Trophoblast cell (in vitro differentiated cells and primary cell): ENCODE measurements at regions not wholly inside any gene's neighbourhood (a gene's known extent, or its start where the extent isn't known, plus 50 kb on each side); places are given as distances from the start of the nearest gene placed in this dataset.

Experiments used
- DNase-seq, 2 donors: peaks; one replicate each; pipeline ENCODE4 v3.0.0-alpha.2; 2016
- H2AFZ ChIP-seq: 2 replicates; pipeline ENCODE4 v1.6.1; 2013; ENCODE audit warnings: low read length, moderate library complexity, mild to moderate bottlenecking; ENCODE audit not compliant: insufficient read depth, poor library complexity
- H2AK5ac ChIP-seq: 2 replicates; pipeline ENCODE4 v1.6.1; 2013; ENCODE audit warnings: mild to moderate bottlenecking, low read length
- H2BK120ac ChIP-seq: 2 replicates; pipeline ENCODE4 v1.6.1; 2013; ENCODE audit warnings: low read length, mild to moderate bottlenecking, moderate library complexity; ENCODE audit not compliant: insufficient read depth, poor library complexity
- H2BK12ac ChIP-seq: 2 replicates; pipeline ENCODE4 v1.6.1; 2013; ENCODE audit warnings: mild to moderate bottlenecking, low read length, moderate library complexity
- H2BK5ac ChIP-seq: 2 replicates; pipeline ENCODE4 v1.6.1; 2013; ENCODE audit warnings: low read length, low read depth, moderate library complexity, mild to moderate bottlenecking; ENCODE audit not compliant: poor library complexity
- H3K14ac ChIP-seq: 2 replicates; pipeline ENCODE4 v1.6.1; 2013; ENCODE audit warnings: mild to moderate bottlenecking, low read length
- H3K18ac ChIP-seq: 2 replicates; pipeline ENCODE4 v1.6.1; 2013; ENCODE audit warnings: mild to moderate bottlenecking, low read length
- H3K23ac ChIP-seq: 2 replicates; pipeline ENCODE4 v1.6.1; 2013; ENCODE audit warnings: low read length
- H3K27ac ChIP-seq: 2 replicates; pipeline ENCODE4 v1.5.1; 2013; ENCODE audit warnings: low read depth, mild to moderate bottlenecking, inconsistent platforms, low read length, moderate library complexity
- H3K27me3 ChIP-seq: 2 replicates; pipeline ENCODE4 v1.6.1; 2013; ENCODE audit warnings: inconsistent platforms, mild to moderate bottlenecking, low read length, moderate library complexity; ENCODE audit not compliant: insufficient read depth
- H3K36me3 ChIP-seq, 2 experiments: 1 replicate in 1 of 2; 2 replicates in 1 of 2; pipeline ENCODE4 v1.6.1; 2013; ENCODE audit warnings: low read length in 2 of 2, mild to moderate bottlenecking in 2 of 2, moderate library complexity in 1 of 2; ENCODE audit not compliant: insufficient read depth in 2 of 2, control insufficient read depth in 1 of 2
- H3K4ac ChIP-seq: 2 replicates; pipeline ENCODE4 v1.6.1; 2013; ENCODE audit warnings: low read depth, mild to moderate bottlenecking, low read length, moderate library complexity
- H3K4me1 ChIP-seq, 2 experiments: 1 replicate in 1 of 2; 2 replicates in 1 of 2; pipeline ENCODE4 v1.6.1; 2013; ENCODE audit warnings: low read length in 2 of 2, mild to moderate bottlenecking in 2 of 2, moderate library complexity in 1 of 2; ENCODE audit not compliant: insufficient read depth in 2 of 2, control insufficient read depth in 1 of 2
- H3K4me2 ChIP-seq: 2 replicates; pipeline ENCODE4 v1.6.1; 2013; ENCODE audit warnings: inconsistent platforms, mild to moderate bottlenecking, low read length, moderate library complexity
- H3K4me3 ChIP-seq: 2 replicates; pipeline ENCODE4 v1.5.1; 2013; ENCODE audit warnings: mild to moderate bottlenecking, low read depth, low read length, inconsistent platforms
- H3K79me1 ChIP-seq: one replicate; pipeline ENCODE4 v1.6.1; 2013; ENCODE audit warnings: low read length
- H3K79me2 ChIP-seq: 2 replicates; pipeline ENCODE4 v1.6.1; 2013; ENCODE audit warnings: low read length, mild to moderate bottlenecking; ENCODE audit not compliant: control insufficient read depth, insufficient read depth, poor library complexity
- H3K9ac ChIP-seq: 2 replicates; pipeline ENCODE4 v1.6.1; 2013; ENCODE audit warnings: mild to moderate bottlenecking, low read length
- H3K9me3 ChIP-seq: 2 replicates; pipeline ENCODE4 v1.6.1; 2013; ENCODE audit warnings: low read depth, mild to moderate bottlenecking, control low read depth, inconsistent platforms, low read length; ENCODE audit not compliant: insufficient read depth
- H4K12ac ChIP-seq: 2 replicates; pipeline ENCODE4 v1.6.1; 2013; ENCODE audit warnings: low read depth, mild to moderate bottlenecking, low read length, moderate library complexity
- H4K8ac ChIP-seq: 2 replicates; pipeline ENCODE4 v1.6.1; 2013; ENCODE audit warnings: low read depth, mild to moderate bottlenecking, low read length, moderate library complexity
- H4K91ac ChIP-seq: one replicate; pipeline ENCODE4 v1.6.1; 2013; ENCODE audit warnings: low read depth, mild to moderate bottlenecking, low read length, moderate library complexity
- WGBS: extraction: QIAGEN DNeasy Blood & Tissue Kit; methylation state at CpG from one replicate; pipeline ENCODE4 v1.1.7; 2013; ENCODE audit warnings: missing lambda C conversion rate; ENCODE audit not compliant: insufficient read length, insufficient coverage; ENCODE audit errors: extremely low coverage; 5-methylcytosine and 5-hydroxymethylcytosine counted together

GRCh38 chr13:106078191-106078590, 457.3 kb downstream of the EFNB2 start:
- WGBS: no CpG with 5 or more reads among the region's 1 CpG
- no peak overlapping the region for H2BK5ac ChIP-seq
- no peak overlapping the region for H2BK120ac ChIP-seq
- no peaks in the 10 kb centered on the region for H3K27me3 ChIP-seq
- no peak overlapping the region for H2BK12ac ChIP-seq
- H3K36me3 ChIP-seq: no peaks in the 10 kb centered on the region
- no peak overlapping the region for H3K23ac ChIP-seq
- DNase-seq: peak; percentile 29 to 83
- H3K18ac ChIP-seq: no peak overlapping the region
- H3K14ac ChIP-seq: no peak overlapping the region
- H3K9ac ChIP-seq: no peak overlapping the region
- H4K8ac ChIP-seq: no peak overlapping the region
- no peaks in the 10 kb centered on the region for H3K79me2 ChIP-seq
- no peaks in the 10 kb centered on the region for H3K4me1 ChIP-seq
- H3K4me2 ChIP-seq: no peak overlapping the region
- H3K9me3 ChIP-seq: no peaks in the 10 kb centered on the region
- no peak overlapping the region for H4K91ac ChIP-seq
- H3K4ac ChIP-seq: no peak overlapping the region
- no peak overlapping the region for H4K12ac ChIP-seq
- H3K27ac ChIP-seq: no peak overlapping the region
- H2AFZ ChIP-seq: no peak overlapping the region
- H2AK5ac ChIP-seq: no peak overlapping the region
- no peaks in the 10 kb centered on the region for H3K79me1 ChIP-seq
- no peak overlapping the region for H3K4me3 ChIP-seq

DNA sequence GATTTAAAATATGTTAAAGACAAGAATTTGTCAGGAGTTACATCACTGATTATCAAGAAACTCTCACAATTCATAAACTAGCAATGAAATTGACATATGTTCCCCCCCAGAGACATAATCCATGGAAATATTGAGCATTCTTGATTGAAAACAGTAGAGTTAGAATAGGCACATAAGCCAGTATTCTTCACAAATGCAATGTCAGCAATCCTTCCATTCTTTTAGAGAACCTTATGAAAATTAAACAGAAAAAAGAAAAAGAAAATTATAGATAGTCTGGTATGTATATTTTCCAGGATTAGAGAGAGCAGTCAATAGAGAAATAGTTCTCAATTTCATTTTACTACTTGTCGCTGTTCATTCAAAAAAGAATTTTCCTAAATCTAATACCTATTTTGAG, 458.4 kb downstream of the EFNB2 start:
- Histone ChIP-seq H2BK12ac (no peak overlapping the region), H2AK5ac (no peak overlapping the region), H4K8ac (no peak overlapping the region), H3K27ac (no peak overlapping the region), H3K79me2 (no peaks in the 10 kb centered on the region), H3K9ac (no peak overlapping the region), H3K79me1 (no peaks in the 10 kb centered on the region), H3K23ac (no peak overlapping the region), H3K4me1 (no peaks in the 10 kb centered on the region), H3K36me3 (no peaks in the 10 kb centered on the region), H2AFZ (no peak overlapping the region), H2BK120ac (no peak overlapping the region), H3K4me3 (no peak overlapping the region), H4K12ac (no peak overlapping the region), H3K18ac (no peak overlapping the region), H3K14ac (no peak overlapping the region), H3K27me3 (no peaks in the 10 kb centered on the region), H3K9me3 (no peaks in the 10 kb centered on the region), H4K91ac (no peak overlapping the region), H3K4ac (no peak overlapping the region), H3K4me2 (no peak overlapping the region), H2BK5ac (no peak overlapping the region)
- no peak for DNase-seq
- WGBS: no CpG with 5 or more reads among the region's 1 CpG

DNA sequence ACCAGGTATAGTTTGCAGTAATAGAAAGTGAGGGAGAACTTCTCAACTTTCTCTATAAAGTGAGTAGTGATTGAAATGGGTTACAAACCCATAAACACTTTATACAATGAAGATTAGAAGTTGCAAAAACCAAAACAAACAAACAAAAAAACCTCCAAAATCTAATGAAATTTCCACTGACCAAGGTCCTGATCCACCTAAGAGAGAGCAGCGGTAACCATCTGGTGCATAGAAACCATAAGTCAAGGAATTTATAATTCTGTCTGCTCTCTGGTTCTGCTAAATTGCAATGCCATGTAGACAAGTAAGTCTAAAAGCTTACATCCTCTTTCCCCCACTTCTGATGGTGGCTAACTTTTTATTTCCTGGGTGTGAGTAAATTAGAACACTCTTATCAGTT, 463.4 kb downstream of the EFNB2 start:
- H2AK5ac ChIP-seq: no peak overlapping the region
- no peaks in the 10 kb centered on the region for H3K27me3 ChIP-seq
- no peak for DNase-seq
- H3K4me2 ChIP-seq: no peak overlapping the region
- no peak overlapping the region for H3K14ac ChIP-seq
- H4K91ac ChIP-seq: no peak overlapping the region
- no peak overlapping the region for H2BK5ac ChIP-seq
- H2BK120ac ChIP-seq: no peak overlapping the region
- H3K79me1 ChIP-seq: no peaks in the 10 kb centered on the region
- H3K27ac ChIP-seq: no peak overlapping the region
- no peaks in the 10 kb centered on the region for H3K4me1 ChIP-seq
- no CpG with 5 or more reads among the region's 1 CpG for WGBS
- no peaks in the 10 kb centered on the region for H3K36me3 ChIP-seq
- H3K79me2 ChIP-seq: no peaks in the 10 kb centered on the region
- H4K12ac ChIP-seq: no peak overlapping the region
- H3K9me3 ChIP-seq: no peaks in the 10 kb centered on the region
- H3K18ac ChIP-seq: no peak overlapping the region
- no peak overlapping the region for H2AFZ ChIP-seq
- no peak overlapping the region for H2BK12ac ChIP-seq
- no peak overlapping the region for H3K4me3 ChIP-seq
- no peak overlapping the region for H3K4ac ChIP-seq
- H3K9ac ChIP-seq: no peak overlapping the region
- H3K23ac ChIP-seq: no peak overlapping the region
- no peak overlapping the region for H4K8ac ChIP-seq

DNA sequence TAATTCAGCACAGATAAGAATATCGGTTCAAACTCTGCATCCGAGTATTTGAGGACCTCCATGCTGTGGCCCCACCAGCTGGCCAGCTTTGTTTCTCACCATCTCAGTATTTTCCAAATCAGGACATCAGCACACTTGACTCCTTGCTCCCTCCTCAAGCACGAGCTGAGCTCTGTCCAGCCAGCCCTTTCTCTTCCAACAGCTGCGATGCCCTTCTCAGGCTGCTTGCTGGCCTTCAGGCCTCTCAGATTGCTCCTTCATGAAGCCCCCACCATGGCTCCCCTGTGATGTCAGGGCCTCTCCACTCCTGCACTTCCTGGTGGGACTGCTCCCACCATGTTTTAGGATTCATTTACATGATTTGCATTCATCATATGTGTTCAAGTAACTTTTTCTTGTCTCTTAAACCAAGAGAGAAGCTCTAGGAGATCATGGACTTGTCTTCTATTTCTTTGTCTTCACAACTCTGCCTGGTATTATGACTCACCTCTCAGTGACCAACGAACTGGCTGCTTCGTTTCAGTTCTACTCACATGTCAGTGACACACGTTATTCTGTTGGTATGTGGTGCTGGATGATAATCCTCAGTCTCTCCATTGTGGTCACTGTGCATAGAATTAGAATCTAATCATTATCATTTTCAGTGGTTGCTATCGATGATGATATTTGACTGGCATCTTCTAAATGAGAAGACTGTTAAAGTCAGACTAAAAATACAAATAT, 471.7 kb downstream of the EFNB2 start:
- H2AK5ac ChIP-seq: no peak overlapping the region
- H2BK12ac ChIP-seq: no peak overlapping the region
- no peak overlapping the region for H4K91ac ChIP-seq
- H3K4me3 ChIP-seq: no peak overlapping the region
- H3K4me1 ChIP-seq: no peaks in the 10 kb centered on the region
- H3K36me3 ChIP-seq: no peaks in the 10 kb centered on the region
- no peak overlapping the region for H3K18ac ChIP-seq
- H3K4ac ChIP-seq: no peak overlapping the region
- no CpG with 5 or more reads among the region's 8 CpGs for WGBS
- H2BK5ac ChIP-seq: no peak overlapping the region
- H3K23ac ChIP-seq: no peak overlapping the region
- H3K79me1 ChIP-seq: no peaks in the 10 kb centered on the region
- no peak overlapping the region for H4K12ac ChIP-seq
- H2AFZ ChIP-seq: no peak overlapping the region
- no peak overlapping the region for H4K8ac ChIP-seq
- no peaks in the 10 kb centered on the region for H3K27me3 ChIP-seq
- DNase-seq: peak in 1 of 2 donors; percentile 26
- no peak overlapping the region for H3K9ac ChIP-seq
- no peak overlapping the region for H3K4me2 ChIP-seq
- no peak overlapping the region for H2BK120ac ChIP-seq
- no peaks in the 10 kb centered on the region for H3K9me3 ChIP-seq
- H3K14ac ChIP-seq: no peak overlapping the region
- H3K27ac ChIP-seq: no peak overlapping the region
- no peaks in the 10 kb centered on the region for H3K79me2 ChIP-seq
